Liver (tissue), 3 donors: ENCODE measurements at regions not wholly inside any gene's neighbourhood (a gene's known extent, or its start where the extent isn't known, plus 50 kb on each side); places are given as distances from the start of the nearest gene placed in this dataset.

Experiments used
- ATF3 ChIP-seq: IDR thresholded peaks from 2 replicates; pipeline ENCODE4 v1.6.1; 2016; ENCODE audit warnings: antibody characterized with exemption
- CTCF ChIP-seq: fragments of 150-350 bp; IDR thresholded peaks from 2 replicates; pipeline ENCODE4 v1.5.1; 2017; ENCODE audit warnings: improper control_type of control experiment, low read depth, low read length; ENCODE audit not compliant: missing input control
- FOXA1 ChIP-seq: IDR thresholded peaks from 2 replicates; pipeline ENCODE4 v1.6.1; 2016; ENCODE audit warnings: antibody characterized with exemption
- FOXA2 ChIP-seq: IDR thresholded peaks from 2 replicates; pipeline ENCODE4 v1.6.1; 2016; ENCODE audit warnings: antibody characterized with exemption
- HNF4G ChIP-seq: IDR thresholded peaks from 2 replicates; pipeline ENCODE4 v1.6.1; 2016; ENCODE audit warnings: antibody characterized with exemption
- JUND ChIP-seq, 2 donors: IDR thresholded peaks; 2 replicates each; pipeline ENCODE4 v1.6.1; 2016; ENCODE audit warnings: antibody characterized with exemption in 2 of 2
- MAX ChIP-seq: IDR thresholded peaks from 2 replicates; pipeline ENCODE4 v1.6.1; 2016; ENCODE audit warnings: antibody characterized with exemption
- NR2F2 ChIP-seq: IDR thresholded peaks from 2 replicates; pipeline ENCODE4 v1.6.1; 2016; ENCODE audit warnings: antibody characterized with exemption
- SP1 ChIP-seq: IDR thresholded peaks from 2 replicates; pipeline ENCODE4 v1.6.1; 2018; ENCODE audit warnings: antibody characterized with exemption, mild to moderate bottlenecking
- YY1 ChIP-seq: IDR thresholded peaks from 2 replicates; pipeline ENCODE4 v1.6.1; 2016; ENCODE audit warnings: antibody characterized with exemption, mild to moderate bottlenecking
- donor health status: healthy.
- donor health status: healthy.

GRCh38 chr1:245007852-245008251 lies 143.5 kb upstream of the HNRNPU start:
- TF ChIP-seq FOXA1 = no peak
- no peak for TF ChIP-seq CTCF
- no peak for TF ChIP-seq NR2F2
- no peak for TF ChIP-seq YY1
- TF ChIP-seq SP1 = no peak
- TF ChIP-seq HNF4G = no peak
- TF ChIP-seq MAX = no peak
- no peak for TF ChIP-seq JUND (IDR thresholded peaks at IDR 0.05)
- no peak for TF ChIP-seq ATF3
- no peak for TF ChIP-seq FOXA2
